ENCODE measurements at regions not wholly inside any gene's neighbourhood (a gene's known extent, or its start where the extent isn't known, plus 50 kb on each side); places are given as distances from the start of the nearest gene placed in this dataset.

- no peaks in the 10 kb centered on the region for H3K4me1 ChIP-seq (ENCODE audit: low read depth, poor library complexity, severe bottlenecking)
- H3K79me2 ChIP-seq (ENCODE audit: insufficient read depth, low read depth), result no peaks in the 10 kb centered on the region
- TF ChIP-seq CTCF (conservative IDR thresholded peaks at IDR 0.05; ENCODE audit: low read depth, low read length), result no peak
- no peaks in the 10 kb centered on the region for H4K20me1 ChIP-seq (ENCODE audit: insufficient read depth)
- H3K27me3 ChIP-seq (ENCODE audit: insufficient read depth, low read depth), result no peaks in the 10 kb centered on the region
- H3K36me3 ChIP-seq (ENCODE audit: insufficient read depth), result no peaks in the 10 kb centered on the region
- no peak overlapping the region for H3K4me3 ChIP-seq (IDR thresholded peaks at IDR 0.05; ENCODE audit: insufficient read depth, low read depth, low read length)
- no peak overlapping the region for H3K27ac ChIP-seq
- no peak overlapping the region for H2AFZ ChIP-seq (ENCODE audit: low read depth)
- no peak overlapping the region for H3K9ac ChIP-seq
- H3K4me2 ChIP-seq, result no peak overlapping the region
Measured at GRCh38 chr13:70484931-70485330, 376.7 kb upstream of the KLHL1 start.

GRCh38 chr13:70483599-70484276 is 375.5 kb upstream of the KLHL1 start:
- Histone ChIP-seq H3K9ac (no peak overlapping the region), H3K79me2 (ENCODE audit: insufficient read depth, low read depth) (no peaks in the 10 kb centered on the region), H3K4me3 (IDR thresholded peaks at IDR 0.05; ENCODE audit: insufficient read depth, low read depth, low read length) (no peak overlapping the region), H3K4me1 (ENCODE audit: low read depth, poor library complexity, severe bottlenecking) (no peaks in the 10 kb centered on the region), H3K27me3 (ENCODE audit: insufficient read depth, low read depth) (no peaks in the 10 kb centered on the region), H3K27ac (no peak overlapping the region), H3K4me2 (no peak overlapping the region), H4K20me1 (ENCODE audit: insufficient read depth) (no peaks in the 10 kb centered on the region), H2AFZ (ENCODE audit: low read depth) (no peak overlapping the region), H3K36me3 (ENCODE audit: insufficient read depth) (no peaks in the 10 kb centered on the region)
- TF ChIP-seq CTCF (conservative IDR thresholded peaks at IDR 0.05; ENCODE audit: low read depth, low read length), result no peak

GRCh38 chr13:70473907-70474306 is 365.7 kb upstream of the KLHL1 start:
- no peak overlapping the region for H2AFZ ChIP-seq (ENCODE audit: low read depth)
- no peak for TF ChIP-seq CTCF (conservative IDR thresholded peaks at IDR 0.05; ENCODE audit: low read depth, low read length)
- H3K9ac ChIP-seq, result no peak overlapping the region
- H3K4me3 ChIP-seq (IDR thresholded peaks at IDR 0.05; ENCODE audit: insufficient read depth, low read depth, low read length), result no peak overlapping the region
- H4K20me1 ChIP-seq (ENCODE audit: insufficient read depth), result no peaks in the 10 kb centered on the region
- H3K4me1 ChIP-seq (ENCODE audit: low read depth, poor library complexity, severe bottlenecking), result no peaks in the 10 kb centered on the region
- no peaks in the 10 kb centered on the region for H3K36me3 ChIP-seq (ENCODE audit: insufficient read depth)
- no peaks in the 10 kb centered on the region for H3K27me3 ChIP-seq (ENCODE audit: insufficient read depth, low read depth)
- H3K27ac ChIP-seq, result no peak overlapping the region
- H3K79me2 ChIP-seq (ENCODE audit: insufficient read depth, low read depth), result no peaks in the 10 kb centered on the region
- no peak overlapping the region for H3K4me2 ChIP-seq

GRCh38 chr13:70469077-70469476 is 360.8 kb upstream of the KLHL1 start:
- no peaks in the 10 kb centered on the region for H3K79me2 ChIP-seq (ENCODE audit: insufficient read depth, low read depth)
- H4K20me1 ChIP-seq (ENCODE audit: insufficient read depth), result no peaks in the 10 kb centered on the region
- H3K4me2 ChIP-seq, result no peak overlapping the region

More at GRCh38 chr13:70469077-70469476, 360.8 kb upstream of the KLHL1 start:
- TF ChIP-seq CTCF (conservative IDR thresholded peaks at IDR 0.05; ENCODE audit: low read depth, low read length), result no peak
- Histone ChIP-seq H3K36me3 (ENCODE audit: insufficient read depth) (no peaks in the 10 kb centered on the region), H3K4me3 (IDR thresholded peaks at IDR 0.05; ENCODE audit: insufficient read depth, low read depth, low read length) (no peak overlapping the region), H3K27me3 (ENCODE audit: insufficient read depth, low read depth) (no peaks in the 10 kb centered on the region), H2AFZ (ENCODE audit: low read depth) (no peak overlapping the region), H3K9ac (no peak overlapping the region), H3K27ac (no peak overlapping the region), H3K4me1 (ENCODE audit: low read depth, poor library complexity, severe bottlenecking) (no peaks in the 10 kb centered on the region)
